CMK (cell line): ENCODE measurements at regions not wholly inside any gene's neighbourhood (a gene's known extent, or its start where the extent isn't known, plus 50 kb on each side); places are given as distances from the start of the nearest gene placed in this dataset.
A peak's percentile ranks its signal among the peaks of the same experiment; 100 is the strongest.
"Not testable (repeated sequence)": the region's sequence is repeated elsewhere in the genome, so short reads cannot be mapped to it uniquely, and the experiment has no call there.

Experiments
- DNase-seq: peaks from one replicate; pipeline ENCODE4 v3.0.0-alpha.2; 2010; ENCODE audit warnings: low read depth

DNA sequence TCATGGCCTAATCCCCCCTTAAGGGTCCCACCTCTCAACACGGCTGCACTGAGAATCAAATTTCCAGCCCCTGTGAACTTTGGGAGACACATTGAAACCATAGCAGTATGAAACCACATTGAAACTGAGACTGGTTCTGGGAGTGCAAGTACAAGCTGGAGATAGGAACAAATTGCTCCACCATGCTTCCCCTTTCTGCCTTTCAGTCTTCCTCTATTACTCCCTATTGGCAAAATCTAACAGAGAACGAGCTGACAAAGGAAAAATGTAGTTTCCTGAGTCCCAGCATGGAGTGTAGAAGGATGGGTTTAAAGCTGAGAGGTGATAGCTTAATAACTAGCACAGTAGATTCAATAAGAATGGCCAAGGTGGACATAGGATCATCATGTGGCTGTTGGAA is 161.7 kb upstream of the RPL34 start:
- DNase-seq: no peak

DNA sequence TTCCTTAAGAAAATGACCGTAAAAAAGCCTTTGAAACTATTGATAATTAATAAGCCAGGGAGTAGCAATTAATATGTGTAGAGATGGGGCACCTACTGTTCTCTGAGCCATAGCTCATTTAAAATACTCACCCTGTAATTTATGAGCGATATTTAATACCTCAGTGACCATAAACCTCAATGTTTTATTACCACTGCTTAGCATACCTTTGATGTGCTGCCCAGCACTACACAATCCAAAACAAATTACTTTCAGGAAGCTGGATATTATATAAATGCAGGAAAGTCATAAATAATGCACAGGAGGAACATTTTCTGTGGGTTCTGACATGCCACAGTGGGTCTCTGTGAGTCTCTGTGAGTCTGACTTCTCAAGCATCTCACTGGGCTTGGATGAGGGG is 166.1 kb upstream of the RPL34 start:
- DNase-seq: no peak

- no peak for DNase-seq
These were observed 167.0 kb upstream of the RPL34 start for GRCh38 chr4:108453366-108453765.

GRCh38 chr4:108450236-108450898 is 170.0 kb upstream of the RPL34 start:
- no peak for DNase-seq

DNA sequence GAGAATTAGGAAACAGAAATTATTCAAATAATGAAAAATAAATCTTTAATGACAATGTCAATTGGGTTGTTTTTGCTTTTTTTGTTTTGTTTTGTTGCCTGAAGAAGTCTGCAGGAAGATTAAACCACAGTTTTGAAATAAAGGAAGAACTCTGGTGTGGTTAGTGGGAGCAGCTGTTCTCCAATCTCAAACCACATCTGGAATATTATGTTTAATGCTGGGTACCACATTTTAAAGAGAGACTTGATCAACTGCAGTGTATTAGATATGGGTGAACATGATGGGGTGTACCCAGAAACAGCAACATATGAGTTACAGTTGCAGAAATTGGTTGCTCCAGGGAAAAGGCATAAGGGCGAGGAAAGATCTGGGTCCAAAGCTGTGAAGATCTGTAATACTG is 171.2 kb upstream of the RPL34 start:
- DNase-seq: no peak

DNA sequence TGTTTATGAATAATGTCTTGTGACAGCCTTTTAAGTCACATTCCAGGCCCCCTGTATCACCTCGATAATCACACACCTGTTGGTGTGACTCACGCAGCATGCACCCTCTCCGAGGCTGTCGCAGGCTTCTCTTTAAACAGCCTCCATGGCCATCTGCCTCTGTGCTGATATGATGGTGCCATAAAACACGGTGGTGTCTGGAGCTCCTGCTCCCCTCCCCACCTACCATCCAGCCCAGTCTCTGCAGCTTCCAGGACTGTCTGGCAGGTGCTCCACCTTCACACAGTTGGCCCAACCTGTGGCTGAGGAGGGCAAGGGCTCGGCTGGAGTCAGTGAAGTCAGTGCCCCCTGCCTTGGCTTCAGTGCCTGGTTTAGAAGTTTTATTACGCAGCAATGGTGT is 173.8 kb upstream of the RPL34 start:
- DNase-seq: no peak

DNA sequence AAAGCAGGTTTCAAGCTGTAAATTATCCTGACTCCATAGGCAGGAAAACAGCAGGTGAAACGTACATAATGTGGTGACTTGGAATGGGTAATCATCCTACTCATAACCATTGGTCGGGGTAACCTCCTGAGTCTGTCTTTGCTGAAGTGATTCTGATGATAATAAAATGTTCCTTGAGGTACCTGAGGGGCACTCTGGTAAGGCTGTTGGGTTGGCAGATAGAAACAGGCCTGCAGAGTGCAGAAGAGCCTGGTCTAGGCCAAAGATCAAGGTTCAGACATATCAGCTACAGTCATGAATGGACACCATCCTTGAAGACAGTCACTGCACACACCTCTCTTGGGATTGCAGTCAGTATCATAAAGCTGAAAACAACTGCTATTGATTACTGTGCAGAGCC is 174.7 kb upstream of the RPL34 start:
- DNase-seq: no peak

DNA sequence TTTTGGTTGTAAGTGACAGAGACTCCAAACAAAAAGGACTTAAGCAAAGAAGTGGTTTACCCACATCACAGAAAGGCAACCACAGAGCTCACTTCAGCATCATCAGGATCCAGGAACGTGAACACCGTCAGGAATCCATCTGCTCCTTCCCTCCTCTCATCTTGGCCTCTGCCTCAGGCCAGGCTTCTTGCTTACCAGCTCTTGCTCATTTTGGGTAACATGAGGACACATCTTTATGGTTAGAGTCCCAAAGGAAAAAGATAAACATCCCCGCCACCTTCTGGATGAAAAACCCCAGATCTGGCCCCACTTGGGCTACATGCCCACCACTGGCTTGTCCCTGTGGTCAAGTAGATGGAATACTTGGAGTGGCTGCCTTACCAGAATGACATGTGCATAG is 176.8 kb upstream of the RPL34 start:
- no peak for DNase-seq

GRCh38 chr4:108433832-108434231 is 186.5 kb upstream of the RPL34 start:
- DNase-seq: peak; percentile 67

DNA sequence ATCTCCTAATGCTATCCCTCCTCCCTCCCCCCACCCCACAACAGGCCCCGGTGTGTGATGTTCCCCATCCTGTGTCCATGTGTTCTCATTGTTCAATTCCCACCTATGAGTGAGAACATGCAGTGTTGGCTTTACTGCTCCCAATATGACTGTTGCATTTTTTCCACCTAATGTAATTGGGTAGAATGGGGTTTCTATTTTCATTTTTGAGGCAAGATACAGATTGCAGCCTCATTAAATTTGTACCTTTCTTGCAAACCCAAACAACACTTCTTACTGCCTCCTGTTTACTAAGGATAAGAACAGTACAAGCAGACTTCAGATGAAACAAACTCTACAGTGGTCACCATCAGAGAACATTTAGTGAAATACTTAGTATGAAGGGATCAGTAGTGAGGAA is 187.0 kb upstream of the RPL34 start:
- not testable (repeated sequence) for DNase-seq

GRCh38 chr4:108432418-108432817 is 188.0 kb upstream of the RPL34 start:
- DNase-seq: no peak

- no peak for DNase-seq
These were observed 188.4 kb upstream of the RPL34 start for GRCh38 chr4:108431986-108432385.

GRCh38 chr4:108430921-108431320 is 189.5 kb upstream of the RPL34 start:
- DNase-seq: no peak

GRCh38 chr4:108429662-108430061 is 190.7 kb upstream of the RPL34 start:
- DNase-seq: no peak

DNA sequence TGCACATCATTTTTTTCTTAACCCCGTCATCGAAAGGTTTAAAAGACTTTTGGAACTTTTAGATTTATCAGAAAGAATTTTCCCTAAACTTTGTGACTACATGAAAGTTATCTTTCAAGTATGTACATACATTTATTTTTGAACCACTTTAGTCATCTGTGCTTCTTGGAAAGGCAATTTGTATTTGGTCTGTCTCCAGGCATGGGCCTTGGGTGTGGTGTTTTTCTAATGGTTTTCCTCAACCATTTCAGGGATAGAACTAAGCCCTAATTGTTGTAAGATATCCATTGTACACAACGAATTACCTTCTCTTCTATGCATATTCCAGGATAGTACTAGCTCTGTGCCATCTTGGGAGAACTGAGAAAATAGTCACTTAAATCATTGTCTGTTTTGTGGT is 191.5 kb upstream of the RPL34 start:
- DNase-seq: no peak

GRCh38 chr4:108427946-108428485 is 192.4 kb upstream of the RPL34 start:
- no peak for DNase-seq

DNA sequence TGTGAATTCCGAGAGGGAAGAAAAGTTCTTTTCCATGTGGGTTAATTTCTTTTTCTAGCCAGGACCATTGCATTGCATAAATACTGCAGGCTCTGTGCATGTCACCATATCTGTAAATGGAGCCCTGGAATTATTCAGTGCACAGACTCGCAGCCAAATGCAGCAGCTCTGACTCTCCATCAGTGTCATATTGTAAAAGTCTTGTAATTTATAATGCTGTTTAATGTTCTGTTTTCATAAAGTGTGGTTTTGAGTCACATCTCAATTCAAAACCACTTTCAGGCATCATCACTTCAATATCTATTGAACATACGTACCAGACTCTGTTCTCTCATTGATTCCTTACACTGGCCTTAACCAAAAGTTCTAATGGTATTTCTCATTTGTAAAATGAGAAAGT is 193.9 kb upstream of the RPL34 start:
- DNase-seq: no peak

DNA sequence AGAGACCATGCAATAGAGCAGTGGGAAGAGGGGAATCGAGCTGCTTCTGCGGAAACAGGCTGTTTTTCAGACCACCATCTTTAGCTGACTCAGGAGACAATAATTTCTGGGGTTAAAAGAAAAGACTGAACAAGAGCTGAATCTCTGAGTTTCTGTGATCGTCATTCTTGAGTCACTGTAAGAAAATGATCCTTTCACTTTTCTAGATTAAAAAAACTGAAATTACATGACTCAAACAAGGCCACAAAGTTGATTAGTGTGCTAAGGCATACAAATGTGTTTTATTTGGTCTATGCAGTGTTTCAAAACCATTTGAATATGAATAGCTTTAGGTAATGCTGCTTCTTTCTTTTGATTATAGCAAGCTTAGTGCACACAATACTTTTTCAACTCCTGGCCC is 194.4 kb upstream of the RPL34 start:
- no peak for DNase-seq

GRCh38 chr4:108417923-108418322 is 202.5 kb upstream of the RPL34 start:
- no peak for DNase-seq

DNA sequence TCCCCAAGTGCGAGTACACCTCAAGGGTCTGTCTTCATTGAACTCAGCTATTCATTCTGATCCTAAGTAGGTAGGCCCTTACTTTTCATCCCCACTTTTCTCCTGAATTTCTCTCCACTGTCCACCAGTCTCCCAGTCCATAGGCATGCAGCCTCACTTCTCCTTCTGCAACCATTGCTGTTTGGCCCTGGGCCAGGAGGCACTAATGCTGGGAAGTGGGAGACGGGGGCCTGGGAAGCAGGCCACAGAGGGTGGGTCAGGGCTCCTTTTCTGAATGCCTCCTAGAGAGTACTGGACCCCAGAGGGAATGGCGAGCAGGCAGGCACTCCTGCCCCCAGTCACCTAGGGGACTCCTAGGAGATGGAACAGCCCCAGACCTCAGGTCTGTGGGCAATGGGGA is 203.5 kb upstream of the RPL34 start:
- no peak for DNase-seq

DNA sequence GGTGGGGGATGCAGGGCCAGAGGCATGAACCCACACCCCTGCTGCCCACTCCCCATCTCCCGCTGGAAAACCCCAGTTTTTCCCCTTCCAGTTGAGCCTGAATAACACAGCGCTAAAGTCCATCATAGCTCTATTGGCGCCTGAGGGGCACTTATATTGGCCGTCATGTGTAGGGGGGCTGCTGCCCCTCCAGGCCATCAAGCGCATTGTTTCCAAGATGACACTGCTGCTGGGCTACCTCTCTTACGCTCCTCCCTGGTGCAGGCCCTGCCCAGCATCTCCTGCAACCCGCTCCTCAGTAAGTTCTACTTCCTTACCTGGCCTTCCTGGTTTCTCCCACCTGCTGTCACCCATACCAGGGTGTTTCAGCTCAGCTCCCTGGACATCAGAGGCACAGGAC is 205.0 kb upstream of the RPL34 start:
- DNase-seq: no peak

GRCh38 chr4:108411836-108412235 is 208.5 kb upstream of the RPL34 start:
- no peak for DNase-seq

DNA sequence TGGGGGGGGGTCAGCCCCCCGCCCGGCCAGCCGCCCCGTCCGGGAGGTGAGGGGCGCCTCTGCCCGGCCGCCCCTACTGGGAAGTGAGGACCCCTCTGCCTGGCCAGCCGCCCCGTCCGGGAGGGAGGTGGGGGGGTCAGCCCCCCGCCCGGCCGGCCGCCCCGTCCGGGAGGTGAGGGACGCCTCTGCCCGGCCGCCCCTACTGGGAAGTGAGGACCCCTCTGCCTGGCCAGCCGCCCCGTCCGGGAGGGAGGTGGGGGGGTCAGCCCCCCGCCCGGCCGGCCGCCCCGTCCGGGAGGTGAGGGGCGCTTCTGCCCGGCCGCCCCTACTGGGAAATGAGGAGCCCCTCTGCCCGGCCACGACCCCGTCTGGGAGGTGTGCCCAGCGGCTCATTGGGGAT is 210.7 kb upstream of the RPL34 start:
- DNase-seq: not testable (repeated sequence)

DNA sequence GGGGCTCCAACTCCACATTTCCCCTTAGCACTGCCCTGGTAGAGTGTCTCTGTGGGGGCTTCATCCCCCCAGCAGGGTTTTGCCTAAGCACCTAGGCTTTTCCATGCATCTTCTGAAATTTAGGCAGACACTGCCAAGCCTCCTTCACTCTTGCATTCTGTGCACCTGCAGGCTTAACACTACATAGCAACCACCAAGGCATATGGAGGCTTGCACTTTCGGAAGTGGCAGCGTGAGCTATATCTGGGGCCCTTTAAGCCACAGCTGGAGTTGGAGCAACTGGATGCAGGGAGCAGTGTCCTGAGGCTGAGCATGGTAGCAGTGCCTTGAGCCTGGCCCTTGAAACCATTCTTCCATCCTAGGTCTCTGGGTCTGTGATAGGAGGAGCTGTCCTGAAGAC is 214.8 kb upstream of the RPL34 start:
- DNase-seq: no peak
